PC-3 (cell line): ENCODE measurements at regions not wholly inside any gene's neighbourhood (a gene's known extent, or its start where the extent isn't known, plus 50 kb on each side); places are given as distances from the start of the nearest gene placed in this dataset.

Experiments used
- CTCF ChIP-seq: fragments of 300-600 bp; sonication (generic); conservative IDR thresholded peaks from 2 replicates; pipeline ENCODE4 v1.5.1; 2017; ENCODE audit warnings: antibody characterized with exemption, low read depth, mild to moderate bottlenecking, low read length
- EZH2 ChIP-seq: fragments of 300-600 bp; sonication (generic); IDR thresholded peaks from one replicate; pipeline ENCODE4 v1.6.1; 2017; ENCODE audit warnings: antibody characterized with exemption, mild to moderate bottlenecking, low read length; ENCODE audit not compliant: unreplicated experiment

- TF ChIP-seq CTCF (no peak), EZH2 (no peak)
Measured at GRCh38 chr12:108019862-108020261, 109.2 kb upstream of the WSCD2 start.
